Upper lobe of right lung (tissue), 1 donor: ENCODE measurements at regions not wholly inside any gene's neighbourhood (a gene's known extent, or its start where the extent isn't known, plus 50 kb on each side); places are given as distances from the start of the nearest gene placed in this dataset.
A peak's percentile ranks its signal among the peaks of the same experiment; 100 is the strongest.

Source experiments
- ATAC-seq: fragments of 200-7000 bp; cut with Tn5 transposase; one replicate; pipeline ENCODE4 v1.9.1; 2020; ENCODE audit warnings: mild to moderate bottlenecking, moderate library complexity
- DNase-seq: peaks from one replicate; pipeline ENCODE4 v3.0.0-alpha.2; 2020
- H3K27ac ChIP-seq: fragments of 200-600 bp; one replicate; pipeline ENCODE4 v1.8.0; 2022
- H3K27me3 ChIP-seq: fragments of 200-600 bp; one replicate; pipeline ENCODE4 v1.8.0; 2022; ENCODE audit warnings: mild to moderate bottlenecking
- H3K36me3 ChIP-seq: fragments of 200-600 bp; one replicate; pipeline ENCODE4 v1.8.0; 2022
- H3K4me1 ChIP-seq: fragments of 200-600 bp; one replicate; pipeline ENCODE4 v1.8.0; 2022
- H3K4me3 ChIP-seq: fragments of 200-600 bp; one replicate; pipeline ENCODE4 v1.8.0; 2022; ENCODE audit warnings: mild to moderate bottlenecking
- H3K9me3 ChIP-seq: fragments of 200-600 bp; one replicate; pipeline ENCODE4 v1.8.0; 2022
- CTCF ChIP-seq: fragments of 200-600 bp; IDR thresholded peaks from one replicate; pipeline ENCODE4 v1.8.0; 2022; ENCODE audit warnings: antibody characterized with exemption
- intact Hi-C: fragments of 100-400 bp; cut with DNase I; formaldehyde crosslinking; loops from one replicate; pipeline ENCODE4 v1.11.0; 2022
- donor health status: DM: no; HTN: yes; CAD: no; lungs with severe emphysema.

- H3K27me3 ChIP-seq, result no peaks in the 10 kb centered on the region
- H3K27ac ChIP-seq, result no peak overlapping the region
- no peak overlapping the region for H3K4me3 ChIP-seq
- TF ChIP-seq CTCF, result no peak
- DNase-seq, result no peak
- H3K4me1 ChIP-seq, result no peaks in the 10 kb centered on the region
- intact Hi-C loops, result no loop called here
- no peak for ATAC-seq
- H3K9me3 ChIP-seq, result no peaks in the 10 kb centered on the region
- H3K36me3 ChIP-seq, result no peaks in the 10 kb centered on the region
Measured at GRCh38 chr3:36114353-36114752, 266.0 kb upstream of the STAC start.

GRCh38 chr3:36124118-36124796 lies 256.0 kb upstream of the STAC start:
- ATAC-seq, result peak; percentile 74
- peak; percentile 37 for TF ChIP-seq CTCF
- Histone ChIP-seq H3K36me3 (no peaks in the 10 kb centered on the region), H3K4me1 (no peaks in the 10 kb centered on the region), H3K27ac (no peak overlapping the region), H3K9me3 (no peaks in the 10 kb centered on the region), H3K27me3 (no peaks in the 10 kb centered on the region), H3K4me3 (no peak overlapping the region)
- no peak for DNase-seq
- intact Hi-C loops, result no loop called here

GRCh38 chr3:36132214-36132613 lies 248.1 kb upstream of the STAC start:
- Histone ChIP-seq H3K4me3 (no peak overlapping the region), H3K4me1 (no peaks in the 10 kb centered on the region), H3K27ac (no peak overlapping the region), H3K27me3 (no peaks in the 10 kb centered on the region), H3K36me3 (no peaks in the 10 kb centered on the region), H3K9me3 (no peaks in the 10 kb centered on the region)
- DNase-seq (no peak), ATAC-seq (no peak)
- no peak for TF ChIP-seq CTCF
- intact Hi-C loops, result no loop called here

- Histone ChIP-seq H3K27me3 (no peaks in the 10 kb centered on the region), H3K36me3 (no peaks in the 10 kb centered on the region), H3K9me3 (no peaks in the 10 kb centered on the region), H3K27ac (no peak overlapping the region), H3K4me1 (no peaks in the 10 kb centered on the region), H3K4me3 (no peak overlapping the region)
- DNase-seq, result no peak
- no peak for ATAC-seq
- intact Hi-C loops, result no loop called here
- no peak for TF ChIP-seq CTCF
Measured at GRCh38 chr3:36135863-36136262, 244.4 kb upstream of the STAC start.

GRCh38 chr3:36142746-36143145 lies 237.6 kb upstream of the STAC start:
- no peak for TF ChIP-seq CTCF
- H3K36me3 ChIP-seq, result no peaks in the 10 kb centered on the region

GRCh38 chr3:36146404-36146803 lies 233.9 kb upstream of the STAC start:
- ATAC-seq (no peak), DNase-seq (no peak)
- no peaks in the 10 kb centered on the region for H3K9me3 ChIP-seq
- TF ChIP-seq CTCF, result no peak
- H3K4me3 ChIP-seq, result no peak overlapping the region
- H3K27me3 ChIP-seq, result no peaks in the 10 kb centered on the region
- no peaks in the 10 kb centered on the region for H3K36me3 ChIP-seq
- H3K4me1 ChIP-seq, result no peaks in the 10 kb centered on the region
- no peak overlapping the region for H3K27ac ChIP-seq
- intact Hi-C loops, result no loop called here

More at GRCh38 chr3:36142746-36143145, 237.6 kb upstream of the STAC start:
- DNase-seq (no peak), ATAC-seq (no peak)
- intact Hi-C loops, result no loop called here
- no peak overlapping the region for H3K4me3 ChIP-seq
- H3K27me3 ChIP-seq, result no peaks in the 10 kb centered on the region
- H3K9me3 ChIP-seq, result no peaks in the 10 kb centered on the region
- H3K4me1 ChIP-seq, result no peaks in the 10 kb centered on the region
- H3K27ac ChIP-seq, result no peak overlapping the region
